GM12865 (cell line): ENCODE measurements at regions not wholly inside any gene's neighbourhood (a gene's known extent, or its start where the extent isn't known, plus 50 kb on each side); places are given as distances from the start of the nearest gene placed in this dataset.
A peak's percentile ranks its signal among the peaks of the same experiment; 100 is the strongest.

Experiments
- DNase-seq: peaks from one replicate; pipeline ENCODE4 v3.0.0; 2010; ENCODE audit warnings: low read depth
- H3K4me3 ChIP-seq: 2 replicates; pipeline ENCODE4 v1.5.1; 2011; ENCODE audit warnings: mild to moderate bottlenecking, low read depth, low read length, control low read depth
- TF ChIP-seq, protein P1 (sequence below): IDR thresholded peaks from 2 replicates; pipeline ENCODE4 v1.5.1; 2011; ENCODE audit warnings: low read length, control low read depth, low read depth, inconsistent platforms; ENCODE audit not compliant: insufficient read depth; ENCODE audit errors: missing control alignments

DNA sequence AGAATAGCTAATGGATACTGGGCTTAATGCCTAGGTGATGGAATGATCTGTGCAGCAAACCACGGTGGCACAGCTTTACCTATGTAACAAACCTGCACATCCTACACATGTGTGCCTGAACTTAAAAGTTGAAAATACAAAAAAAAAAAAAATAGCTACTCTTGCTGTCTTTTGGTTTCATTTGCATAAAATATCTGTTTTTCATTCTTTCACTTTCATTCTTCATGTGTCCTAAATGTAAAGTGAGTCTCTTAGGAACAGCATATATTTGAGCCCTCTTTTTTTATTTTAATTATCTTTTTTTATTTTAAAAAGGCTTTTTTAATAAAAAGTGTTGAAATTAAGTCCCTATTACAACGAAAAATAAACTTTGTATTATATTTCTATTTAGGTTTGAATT lies 836.1 kb upstream of the KCND2 start:
- DNase-seq, result no peak
- no peak overlapping the region for H3K4me3 ChIP-seq
- TF ChIP-seq, protein P1, sequence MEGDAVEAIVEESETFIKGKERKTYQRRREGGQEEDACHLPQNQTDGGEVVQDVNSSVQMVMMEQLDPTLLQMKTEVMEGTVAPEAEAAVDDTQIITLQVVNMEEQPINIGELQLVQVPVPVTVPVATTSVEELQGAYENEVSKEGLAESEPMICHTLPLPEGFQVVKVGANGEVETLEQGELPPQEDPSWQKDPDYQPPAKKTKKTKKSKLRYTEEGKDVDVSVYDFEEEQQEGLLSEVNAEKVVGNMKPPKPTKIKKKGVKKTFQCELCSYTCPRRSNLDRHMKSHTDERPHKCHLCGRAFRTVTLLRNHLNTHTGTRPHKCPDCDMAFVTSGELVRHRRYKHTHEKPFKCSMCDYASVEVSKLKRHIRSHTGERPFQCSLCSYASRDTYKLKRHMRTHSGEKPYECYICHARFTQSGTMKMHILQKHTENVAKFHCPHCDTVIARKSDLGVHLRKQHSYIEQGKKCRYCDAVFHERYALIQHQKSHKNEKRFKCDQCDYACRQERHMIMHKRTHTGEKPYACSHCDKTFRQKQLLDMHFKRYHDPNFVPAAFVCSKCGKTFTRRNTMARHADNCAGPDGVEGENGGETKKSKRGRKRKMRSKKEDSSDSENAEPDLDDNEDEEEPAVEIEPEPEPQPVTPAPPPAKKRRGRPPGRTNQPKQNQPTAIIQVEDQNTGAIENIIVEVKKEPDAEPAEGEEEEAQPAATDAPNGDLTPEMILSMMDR, result no peak

- TF ChIP-seq, protein P1, result no peak
- DNase-seq, result no peak
- H3K4me3 ChIP-seq, result no peak overlapping the region
Measured at GRCh38 chr7:119438315-119438714, 834.7 kb upstream of the KCND2 start.

GRCh38 chr7:119439192-119439591 lies 833.8 kb upstream of the KCND2 start:
- TF ChIP-seq, protein P1, result no peak
- H3K4me3 ChIP-seq, result no peak overlapping the region
- no peak for DNase-seq

DNA sequence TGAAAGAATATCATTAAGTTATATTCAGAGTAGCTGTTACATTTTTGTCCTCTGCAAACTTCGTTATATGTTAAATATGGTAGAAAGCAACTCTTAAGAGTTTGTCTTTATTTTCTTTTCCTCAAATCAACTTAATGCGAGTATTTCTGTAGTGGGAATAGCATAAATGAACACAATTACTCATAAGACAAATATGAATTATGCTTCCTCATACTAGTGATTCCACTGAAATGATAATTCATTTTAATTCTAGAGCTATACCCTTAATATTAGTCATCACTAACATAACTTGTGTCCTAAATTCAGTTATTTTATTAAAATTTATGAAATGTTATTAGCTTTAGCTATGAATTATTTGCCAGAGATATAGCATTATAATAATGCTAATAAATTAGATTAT lies 820.6 kb upstream of the KCND2 start:
- H3K4me3 ChIP-seq, result no peak overlapping the region
- DNase-seq, result no peak
- TF ChIP-seq, protein P1, result no peak

DNA sequence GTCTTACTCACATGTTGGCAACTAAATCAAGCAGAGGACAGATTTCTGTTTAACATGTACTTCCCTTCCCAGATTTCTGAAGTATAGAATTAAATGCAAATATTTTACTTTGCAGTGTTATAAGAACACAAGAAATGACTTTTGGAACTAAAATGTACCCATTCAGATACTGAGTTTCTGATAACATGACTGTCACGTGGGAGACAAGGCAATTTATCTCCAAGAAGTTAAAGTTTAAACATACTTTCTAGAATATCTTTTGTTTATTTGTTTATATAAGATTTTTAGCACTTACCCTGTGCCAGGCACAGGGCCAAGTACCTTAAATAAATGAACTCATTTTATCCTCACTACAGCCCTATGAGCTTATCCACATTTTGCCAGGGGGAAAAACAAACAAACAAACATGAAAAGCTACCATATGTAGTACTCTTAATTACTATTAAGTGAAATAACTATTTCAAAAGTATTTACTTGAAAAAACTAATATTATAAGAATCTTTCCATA lies 807.1 kb upstream of the KCND2 start:
- DNase-seq, result no peak
- H3K4me3 ChIP-seq, result no peak overlapping the region
- TF ChIP-seq, protein P1, result no peak

GRCh38 chr7:119472408-119473038 lies 800.5 kb upstream of the KCND2 start:
- TF ChIP-seq, protein P1, result no peak
- DNase-seq, result no peak
- no peak overlapping the region for H3K4me3 ChIP-seq

GRCh38 chr7:119482209-119482608 lies 790.8 kb upstream of the KCND2 start:
- peak; percentile 70 for DNase-seq
- TF ChIP-seq, protein P1, result peak; percentile 52
- H3K4me3 ChIP-seq, result no peak overlapping the region
